ENCODE measurements at regions not wholly inside any gene's neighbourhood (a gene's known extent, or its start where the extent isn't known, plus 50 kb on each side); places are given as distances from the start of the nearest gene placed in this dataset.

GRCh38 chr1:116855191-116855619 lies 54.5 kb upstream of the PTGFRN start:
- FAIRE-seq = no peak
- no peak for DNase-seq (ENCODE audit: insufficient read length, low spot score)
- no peak for TF ChIP-seq CTCF (IDR thresholded peaks at IDR 0.05; ENCODE audit: insufficient read depth, missing control alignments)

- no peak for DNase-seq (ENCODE audit: insufficient read length, low spot score)
- no peak for TF ChIP-seq CTCF (IDR thresholded peaks at IDR 0.05; ENCODE audit: insufficient read depth, missing control alignments)
- FAIRE-seq = no peak
These were observed 53.9 kb upstream of the PTGFRN start for GRCh38 chr1:116855773-116856201.

- FAIRE-seq (no peak), DNase-seq (ENCODE audit: insufficient read length, low spot score) (no peak)
- no peak for TF ChIP-seq CTCF (IDR thresholded peaks at IDR 0.05; ENCODE audit: insufficient read depth, missing control alignments)
These were observed 53.4 kb upstream of the PTGFRN start for GRCh38 chr1:116856312-116856711.

DNA sequence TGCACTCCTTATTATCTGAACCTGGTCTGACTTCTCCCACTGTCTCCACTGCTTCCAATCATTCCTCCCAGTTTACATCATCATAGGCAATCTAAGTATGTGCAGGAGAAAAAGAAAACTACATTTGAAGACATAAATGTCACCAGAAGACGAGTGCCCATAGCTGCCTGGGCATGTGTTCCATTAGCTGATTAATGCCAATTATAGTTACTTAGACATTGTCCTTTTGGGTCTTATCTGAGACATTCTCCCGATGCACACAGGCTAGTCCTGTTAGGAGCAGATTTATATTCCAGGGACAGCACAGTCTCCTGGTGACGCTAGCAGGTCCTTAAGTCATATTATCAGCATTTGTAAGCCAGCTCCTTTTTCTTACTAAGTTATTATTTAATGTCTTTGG lies 52.6 kb upstream of the PTGFRN start:
- no peak for TF ChIP-seq CTCF (IDR thresholded peaks at IDR 0.05; ENCODE audit: insufficient read depth, missing control alignments)
- DNase-seq (ENCODE audit: insufficient read length, low spot score) (no peak), FAIRE-seq (no peak)

All from D721Med (cell line).